Vagina (tissue), 2 donors: ENCODE measurements at regions not wholly inside any gene's neighbourhood (a gene's known extent, or its start where the extent isn't known, plus 50 kb on each side); places are given as distances from the start of the nearest gene placed in this dataset.

Experiments used
- CTCF ChIP-seq, 3 experiments: fragments of 450-650 bp in 2 of 3; fragments of 200-600 bp in 1 of 3; sonication (generic) in 1 of 3; IDR thresholded peaks; one replicate each; pipeline ENCODE4 v1.5.1; 2017 to 2019; ENCODE audit warnings: antibody characterized with exemption in 3 of 3, mild to moderate bottlenecking in 2 of 3, moderate library complexity in 2 of 3
- POLR2A ChIP-seq, 2 donors: fragments of 450-650 bp; IDR thresholded peaks; one replicate each; pipeline ENCODE4 v1.6.1; 2017; ENCODE audit warnings: antibody characterized with exemption in 2 of 2, mild to moderate bottlenecking in 2 of 2, moderate library complexity in 2 of 2

DNA sequence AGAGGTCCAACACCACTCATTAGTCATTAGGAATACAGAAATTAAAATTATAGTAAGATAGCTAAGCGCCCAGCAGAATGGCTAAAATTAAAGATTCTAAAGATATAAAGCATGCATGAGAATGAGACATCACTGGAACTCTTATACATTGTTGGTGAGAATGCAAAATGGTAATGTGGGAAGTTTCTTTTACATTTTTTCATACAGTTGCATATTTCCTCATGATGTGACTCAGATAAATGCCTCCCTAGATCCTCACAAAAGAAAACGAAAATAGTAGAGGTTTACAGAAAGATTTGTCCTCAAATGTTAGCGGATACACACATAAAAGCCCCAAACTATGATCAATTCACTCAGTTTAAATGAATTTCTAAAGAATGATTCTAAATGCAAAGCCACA, 633.7 kb upstream of the GJE1 start:
- TF ChIP-seq CTCF (IDR thresholded peaks at IDR 0.05) (no peak), POLR2A (IDR thresholded peaks at IDR 0.05) (no peak)
